ENCODE measurements at regions not wholly inside any gene's neighbourhood (a gene's known extent, or its start where the extent isn't known, plus 50 kb on each side); places are given as distances from the start of the nearest gene placed in this dataset.

DNA sequence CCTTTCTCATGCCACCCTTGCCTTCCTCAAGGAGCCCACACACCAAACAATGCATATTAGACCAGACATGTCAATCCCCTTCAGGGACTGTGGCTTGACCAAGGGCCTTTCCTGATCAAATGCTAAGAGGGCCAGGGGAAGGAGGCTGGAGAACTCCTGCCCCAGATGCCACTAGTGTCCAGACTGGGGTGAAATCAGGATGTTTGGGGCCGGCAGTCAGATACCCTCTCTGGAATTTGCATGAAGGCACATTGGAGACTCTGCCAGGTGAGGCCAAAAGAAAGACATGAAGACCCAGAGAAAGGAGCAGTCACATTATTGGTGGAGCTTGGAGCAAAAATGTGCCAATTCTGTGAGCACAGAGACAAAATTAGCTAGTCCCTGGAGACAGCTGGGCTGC is 154.1 kb downstream of the TLE3 start (continued):
- TF ChIP-seq, protein P1, sequence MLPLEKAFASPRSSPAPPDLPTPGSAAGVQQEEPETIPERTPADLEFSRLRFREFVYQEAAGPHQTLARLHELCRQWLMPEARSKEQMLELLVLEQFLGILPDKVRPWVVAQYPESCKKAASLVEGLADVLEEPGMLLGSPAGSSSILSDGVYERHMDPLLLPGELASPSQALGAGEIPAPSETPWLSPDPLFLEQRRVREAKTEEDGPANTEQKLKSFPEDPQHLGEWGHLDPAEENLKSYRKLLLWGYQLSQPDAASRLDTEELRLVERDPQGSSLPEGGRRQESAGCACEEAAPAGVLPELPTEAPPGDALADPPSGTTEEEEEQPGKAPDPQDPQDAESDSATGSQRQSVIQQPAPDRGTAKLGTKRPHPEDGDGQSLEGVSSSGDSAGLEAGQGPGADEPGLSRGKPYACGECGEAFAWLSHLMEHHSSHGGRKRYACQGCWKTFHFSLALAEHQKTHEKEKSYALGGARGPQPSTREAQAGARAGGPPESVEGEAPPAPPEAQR (CRISPR knock-in tag; IDR thresholded peaks at IDR 0.05) = no peak
- TF ChIP-seq, protein P2, sequence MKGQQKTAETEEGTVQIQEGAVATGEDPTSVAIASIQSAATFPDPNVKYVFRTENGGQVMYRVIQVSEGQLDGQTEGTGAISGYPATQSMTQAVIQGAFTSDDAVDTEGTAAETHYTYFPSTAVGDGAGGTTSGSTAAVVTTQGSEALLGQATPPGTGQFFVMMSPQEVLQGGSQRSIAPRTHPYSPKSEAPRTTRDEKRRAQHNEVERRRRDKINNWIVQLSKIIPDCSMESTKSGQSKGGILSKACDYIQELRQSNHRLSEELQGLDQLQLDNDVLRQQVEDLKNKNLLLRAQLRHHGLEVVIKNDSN (CRISPR knock-in tag; IDR thresholded peaks at IDR 0.05) = no peak
- TF ChIP-seq SMAD4 (CRISPR knock-in tag; IDR thresholded peaks at IDR 0.05) = no peak
- TF ChIP-seq EMX1 (CRISPR knock-in tag; IDR thresholded peaks at IDR 0.05) = no peak
- TF ChIP-seq, protein P3, sequence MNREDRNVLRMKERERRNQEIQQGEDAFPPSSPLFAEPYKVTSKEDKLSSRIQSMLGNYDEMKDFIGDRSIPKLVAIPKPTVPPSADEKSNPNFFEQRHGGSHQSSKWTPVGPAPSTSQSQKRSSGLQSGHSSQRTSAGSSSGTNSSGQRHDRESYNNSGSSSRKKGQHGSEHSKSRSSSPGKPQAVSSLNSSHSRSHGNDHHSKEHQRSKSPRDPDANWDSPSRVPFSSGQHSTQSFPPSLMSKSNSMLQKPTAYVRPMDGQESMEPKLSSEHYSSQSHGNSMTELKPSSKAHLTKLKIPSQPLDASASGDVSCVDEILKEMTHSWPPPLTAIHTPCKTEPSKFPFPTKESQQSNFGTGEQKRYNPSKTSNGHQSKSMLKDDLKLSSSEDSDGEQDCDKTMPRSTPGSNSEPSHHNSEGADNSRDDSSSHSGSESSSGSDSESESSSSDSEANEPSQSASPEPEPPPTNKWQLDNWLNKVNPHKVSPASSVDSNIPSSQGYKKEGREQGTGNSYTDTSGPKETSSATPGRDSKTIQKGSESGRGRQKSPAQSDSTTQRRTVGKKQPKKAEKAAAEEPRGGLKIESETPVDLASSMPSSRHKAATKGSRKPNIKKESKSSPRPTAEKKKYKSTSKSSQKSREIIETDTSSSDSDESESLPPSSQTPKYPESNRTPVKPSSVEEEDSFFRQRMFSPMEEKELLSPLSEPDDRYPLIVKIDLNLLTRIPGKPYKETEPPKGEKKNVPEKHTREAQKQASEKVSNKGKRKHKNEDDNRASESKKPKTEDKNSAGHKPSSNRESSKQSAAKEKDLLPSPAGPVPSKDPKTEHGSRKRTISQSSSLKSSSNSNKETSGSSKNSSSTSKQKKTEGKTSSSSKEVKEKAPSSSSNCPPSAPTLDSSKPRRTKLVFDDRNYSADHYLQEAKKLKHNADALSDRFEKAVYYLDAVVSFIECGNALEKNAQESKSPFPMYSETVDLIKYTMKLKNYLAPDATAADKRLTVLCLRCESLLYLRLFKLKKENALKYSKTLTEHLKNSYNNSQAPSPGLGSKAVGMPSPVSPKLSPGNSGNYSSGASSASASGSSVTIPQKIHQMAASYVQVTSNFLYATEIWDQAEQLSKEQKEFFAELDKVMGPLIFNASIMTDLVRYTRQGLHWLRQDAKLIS (CRISPR knock-in tag; IDR thresholded peaks at IDR 0.05; ENCODE audit: borderline replicate concordance) = no peak
- TF ChIP-seq ZNF396 (CRISPR knock-in tag; IDR thresholded peaks at IDR 0.05; ENCODE audit: borderline replicate concordance) = no peak
- no peak for TF ChIP-seq SMAD3 (CRISPR knock-in tag; IDR thresholded peaks at IDR 0.05; ENCODE audit: borderline replicate concordance)
- TF ChIP-seq GTF2I (CRISPR knock-in tag; conservative IDR thresholded peaks at IDR 0.05) = no peak
- TF ChIP-seq TCF7 (CRISPR knock-in tag; IDR thresholded peaks at IDR 0.05; ENCODE audit: low read depth) = no peak

DNA sequence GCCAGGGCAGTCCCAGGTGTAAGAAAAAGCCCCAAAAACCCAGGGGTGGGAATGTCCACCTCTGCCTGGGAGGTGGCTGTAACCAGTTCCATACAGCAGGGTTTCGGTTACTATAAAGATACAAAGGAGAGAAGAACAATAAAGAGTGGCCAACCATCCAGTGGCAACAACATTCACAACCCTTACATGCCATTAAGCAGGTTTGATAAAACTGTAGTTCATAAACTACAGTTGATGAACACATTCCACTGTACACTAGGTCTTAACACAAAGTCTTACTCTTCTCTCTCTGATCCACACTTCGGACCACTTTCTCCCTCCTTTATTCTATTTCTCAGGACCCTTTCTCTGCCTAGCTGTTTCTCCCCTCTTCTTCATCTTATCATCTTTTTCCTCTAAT is 152.0 kb downstream of the TLE3 start:
- POLR2A ChIA-PET = no interaction called here
- ATAC-seq = no peak

More for the DNA sequence above, 152.0 kb downstream of the TLE3 start:
- Mint-ChIP-seq H3K4me1 (peaks cover 2% of the 10 kb centered on the region), H3K36me3 (no peaks in the 10 kb centered on the region), H3K27ac (no peak overlapping the region), H3K4me3 (no peak overlapping the region), H3K27me3 (ENCODE audit: low read depth) (no peaks in the 10 kb centered on the region), H3K9me3 (no peaks in the 10 kb centered on the region)
- DNase-seq (ENCODE audit: low spot score) = no peak
- TF ChIP-seq GABPB1 (CRISPR knock-in tag; IDR thresholded peaks at IDR 0.05) (no peak), CREM (CRISPR knock-in tag; IDR thresholded peaks at IDR 0.05) (no peak), JAZF1 (CRISPR knock-in tag; IDR thresholded peaks at IDR 0.05) (no peak), SP1 (CRISPR knock-in tag; conservative IDR thresholded peaks at IDR 0.05) (no peak), NR3C1 (CRISPR knock-in tag; conservative IDR thresholded peaks at IDR 0.05; ENCODE audit: low read depth) (no peak)
- TF ChIP-seq, protein P4, sequence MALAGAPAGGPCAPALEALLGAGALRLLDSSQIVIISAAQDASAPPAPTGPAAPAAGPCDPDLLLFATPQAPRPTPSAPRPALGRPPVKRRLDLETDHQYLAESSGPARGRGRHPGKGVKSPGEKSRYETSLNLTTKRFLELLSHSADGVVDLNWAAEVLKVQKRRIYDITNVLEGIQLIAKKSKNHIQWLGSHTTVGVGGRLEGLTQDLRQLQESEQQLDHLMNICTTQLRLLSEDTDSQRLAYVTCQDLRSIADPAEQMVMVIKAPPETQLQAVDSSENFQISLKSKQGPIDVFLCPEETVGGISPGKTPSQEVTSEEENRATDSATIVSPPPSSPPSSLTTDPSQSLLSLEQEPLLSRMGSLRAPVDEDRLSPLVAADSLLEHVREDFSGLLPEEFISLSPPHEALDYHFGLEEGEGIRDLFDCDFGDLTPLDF (CRISPR knock-in tag; IDR thresholded peaks at IDR 0.05) = no peak
- TF ChIP-seq, protein P5, sequence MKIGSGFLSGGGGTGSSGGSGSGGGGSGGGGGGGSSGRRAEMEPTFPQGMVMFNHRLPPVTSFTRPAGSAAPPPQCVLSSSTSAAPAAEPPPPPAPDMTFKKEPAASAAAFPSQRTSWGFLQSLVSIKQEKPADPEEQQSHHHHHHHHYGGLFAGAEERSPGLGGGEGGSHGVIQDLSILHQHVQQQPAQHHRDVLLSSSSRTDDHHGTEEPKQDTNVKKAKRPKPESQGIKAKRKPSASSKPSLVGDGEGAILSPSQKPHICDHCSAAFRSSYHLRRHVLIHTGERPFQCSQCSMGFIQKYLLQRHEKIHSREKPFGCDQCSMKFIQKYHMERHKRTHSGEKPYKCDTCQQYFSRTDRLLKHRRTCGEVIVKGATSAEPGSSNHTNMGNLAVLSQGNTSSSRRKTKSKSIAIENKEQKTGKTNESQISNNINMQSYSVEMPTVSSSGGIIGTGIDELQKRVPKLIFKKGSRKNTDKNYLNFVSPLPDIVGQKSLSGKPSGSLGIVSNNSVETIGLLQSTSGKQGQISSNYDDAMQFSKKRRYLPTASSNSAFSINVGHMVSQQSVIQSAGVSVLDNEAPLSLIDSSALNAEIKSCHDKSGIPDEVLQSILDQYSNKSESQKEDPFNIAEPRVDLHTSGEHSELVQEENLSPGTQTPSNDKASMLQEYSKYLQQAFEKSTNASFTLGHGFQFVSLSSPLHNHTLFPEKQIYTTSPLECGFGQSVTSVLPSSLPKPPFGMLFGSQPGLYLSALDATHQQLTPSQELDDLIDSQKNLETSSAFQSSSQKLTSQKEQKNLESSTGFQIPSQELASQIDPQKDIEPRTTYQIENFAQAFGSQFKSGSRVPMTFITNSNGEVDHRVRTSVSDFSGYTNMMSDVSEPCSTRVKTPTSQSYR (CRISPR knock-in tag; IDR thresholded peaks at IDR 0.05) = no peak
- TF ChIP-seq, protein P6, sequence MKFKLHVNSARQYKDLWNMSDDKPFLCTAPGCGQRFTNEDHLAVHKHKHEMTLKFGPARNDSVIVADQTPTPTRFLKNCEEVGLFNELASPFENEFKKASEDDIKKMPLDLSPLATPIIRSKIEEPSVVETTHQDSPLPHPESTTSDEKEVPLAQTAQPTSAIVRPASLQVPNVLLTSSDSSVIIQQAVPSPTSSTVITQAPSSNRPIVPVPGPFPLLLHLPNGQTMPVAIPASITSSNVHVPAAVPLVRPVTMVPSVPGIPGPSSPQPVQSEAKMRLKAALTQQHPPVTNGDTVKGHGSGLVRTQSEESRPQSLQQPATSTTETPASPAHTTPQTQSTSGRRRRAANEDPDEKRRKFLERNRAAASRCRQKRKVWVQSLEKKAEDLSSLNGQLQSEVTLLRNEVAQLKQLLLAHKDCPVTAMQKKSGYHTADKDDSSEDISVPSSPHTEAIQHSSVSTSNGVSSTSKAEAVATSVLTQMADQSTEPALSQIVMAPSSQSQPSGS (CRISPR knock-in tag; IDR thresholded peaks at IDR 0.05; ENCODE audit: borderline replicate concordance, low read depth) = no peak
- TF ChIP-seq, protein P7, sequence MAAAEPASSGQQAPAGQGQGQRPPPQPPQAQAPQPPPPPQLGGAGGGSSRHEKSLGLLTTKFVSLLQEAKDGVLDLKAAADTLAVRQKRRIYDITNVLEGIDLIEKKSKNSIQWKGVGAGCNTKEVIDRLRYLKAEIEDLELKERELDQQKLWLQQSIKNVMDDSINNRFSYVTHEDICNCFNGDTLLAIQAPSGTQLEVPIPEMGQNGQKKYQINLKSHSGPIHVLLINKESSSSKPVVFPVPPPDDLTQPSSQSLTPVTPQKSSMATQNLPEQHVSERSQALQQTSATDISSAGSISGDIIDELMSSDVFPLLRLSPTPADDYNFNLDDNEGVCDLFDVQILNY (CRISPR knock-in tag; IDR thresholded peaks at IDR 0.05) = no peak
- CTCF ChIA-PET = no interaction called here

Measured in WTC11 (cell line).